ENCODE measurements at regions not wholly inside any gene's neighbourhood (a gene's known extent, or its start where the extent isn't known, plus 50 kb on each side); places are given as distances from the start of the nearest gene placed in this dataset.
A peak's percentile ranks its signal among the peaks of the same experiment; 100 is the strongest.
"Not testable (repeated sequence)": the region's sequence is repeated elsewhere in the genome, so short reads cannot be mapped to it uniquely, and the experiment has no call there.

GRCh38 chr4:167811958-167812357, 280.4 kb upstream of the ANXA10 start:
- TF ChIP-seq CTCF (IDR thresholded peaks at IDR 0.05) = no peak
- Mint-ChIP-seq H3K4me3 (no peak overlapping the region), H3K9me3 (peaks cover 12% of the 10 kb centered on the region), H3K27ac (no peak overlapping the region), H3K36me3 (ENCODE audit: low read depth) (no peaks in the 10 kb centered on the region), H3K4me1 (ENCODE audit: low read depth) (no peaks in the 10 kb centered on the region), H3K27me3 (ENCODE audit: insufficient read depth) (peaks cover 3% of the 10 kb centered on the region)
- DNase-seq = no peak

- no peak for DNase-seq
- H3K36me3 Mint-ChIP-seq (ENCODE audit: low read depth) = no peaks in the 10 kb centered on the region
- no peak for TF ChIP-seq CTCF (IDR thresholded peaks at IDR 0.05)
- H3K27ac Mint-ChIP-seq = no peak overlapping the region
- H3K9me3 Mint-ChIP-seq = no peaks in the 10 kb centered on the region
- H3K27me3 Mint-ChIP-seq (ENCODE audit: insufficient read depth) = peaks cover 3% of the 10 kb centered on the region
- peak overlapping the region; percentile 33; the same call in 1 of the 2 replicates for H3K4me3 Mint-ChIP-seq
- H3K4me1 Mint-ChIP-seq (ENCODE audit: low read depth) = no peaks in the 10 kb centered on the region; the same call in 1 of the 2 replicates
Observed at GRCh38 chr4:167826281-167826680, 266.1 kb upstream of the ANXA10 start.

DNA sequence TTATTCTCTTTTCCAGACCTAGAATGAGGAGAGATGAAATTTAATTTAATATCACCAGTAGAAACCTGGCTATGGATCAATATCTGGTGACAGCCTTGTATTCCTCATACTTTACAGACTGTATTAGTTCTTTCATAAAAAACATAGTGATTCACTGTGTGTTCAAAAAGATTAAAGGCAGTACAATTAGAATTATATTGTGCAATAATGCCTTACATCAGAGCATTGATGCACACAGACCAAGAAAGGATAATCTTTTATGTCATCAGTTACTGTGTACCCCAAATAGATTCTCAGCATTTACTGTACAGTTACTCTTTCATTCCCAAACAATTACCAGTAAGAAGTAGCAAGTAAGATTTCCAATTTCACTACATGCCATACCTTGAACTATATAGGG, 260.5 kb upstream of the ANXA10 start:
- no peak for DNase-seq
- Mint-ChIP-seq H3K36me3 (ENCODE audit: low read depth) (no peaks in the 10 kb centered on the region), H3K4me1 (ENCODE audit: low read depth) (no peaks in the 10 kb centered on the region), H3K27me3 (ENCODE audit: insufficient read depth) (no peaks in the 10 kb centered on the region), H3K4me3 (no peak overlapping the region), H3K27ac (no peak overlapping the region), H3K9me3 (no peaks in the 10 kb centered on the region)
- TF ChIP-seq CTCF (IDR thresholded peaks at IDR 0.05) = no peak

DNA sequence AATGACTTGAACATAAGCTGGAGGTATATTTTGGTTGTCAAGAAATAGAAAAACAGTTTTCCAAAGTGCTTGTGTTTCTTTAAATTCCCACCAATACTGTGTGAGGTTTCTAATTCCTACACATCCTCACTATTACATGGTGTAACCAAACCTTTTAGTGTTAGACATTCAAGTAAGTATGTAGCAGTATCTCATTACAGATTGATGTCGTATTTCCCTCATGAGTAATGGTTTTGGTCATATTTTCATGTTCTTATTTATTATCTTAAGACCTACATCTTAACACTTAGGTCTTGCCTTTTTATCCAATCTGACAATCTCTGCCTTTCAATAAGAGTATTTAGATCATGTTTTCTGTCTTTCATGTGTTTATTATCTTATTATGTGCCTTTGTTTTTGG, 253.7 kb upstream of the ANXA10 start:
- no peak overlapping the region for H3K4me3 Mint-ChIP-seq
- no peak for DNase-seq
- no peaks in the 10 kb centered on the region for H3K9me3 Mint-ChIP-seq
- H3K27me3 Mint-ChIP-seq (ENCODE audit: insufficient read depth) = peaks cover 3% of the 10 kb centered on the region; the same call in 1 of the 2 replicates
- H3K4me1 Mint-ChIP-seq (ENCODE audit: low read depth) = no peaks in the 10 kb centered on the region; the same call in 1 of the 2 replicates
- no peak for TF ChIP-seq CTCF (IDR thresholded peaks at IDR 0.05)
- H3K27ac Mint-ChIP-seq = no peak overlapping the region
- no peaks in the 10 kb centered on the region for H3K36me3 Mint-ChIP-seq (ENCODE audit: low read depth)

DNA sequence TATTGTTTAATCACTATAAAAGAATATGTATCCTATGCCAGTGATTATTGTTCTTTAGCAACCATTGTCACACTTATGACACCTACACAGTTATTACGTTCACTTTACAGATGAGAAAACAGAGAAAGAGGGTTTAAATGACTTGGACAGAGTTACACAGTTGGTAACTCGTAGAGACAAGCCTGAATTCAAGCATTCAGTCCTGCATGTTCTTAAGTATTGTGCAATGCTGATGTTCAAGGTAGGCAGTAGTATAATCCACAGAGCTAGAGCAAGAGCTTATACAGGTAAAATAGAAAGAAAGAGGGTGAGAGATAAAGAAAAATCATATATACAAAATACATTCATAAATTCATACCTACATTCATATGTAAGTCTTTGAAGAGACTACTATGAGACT, 249.8 kb upstream of the ANXA10 start:
- no peak overlapping the region for H3K27ac Mint-ChIP-seq
- peaks cover 3% of the 10 kb centered on the region; the same call in 1 of the 2 replicates for H3K27me3 Mint-ChIP-seq (ENCODE audit: insufficient read depth)
- H3K4me1 Mint-ChIP-seq (ENCODE audit: low read depth) = no peaks in the 10 kb centered on the region; the same call in 1 of the 2 replicates
- DNase-seq = no peak
- H3K4me3 Mint-ChIP-seq = no peak overlapping the region
- H3K36me3 Mint-ChIP-seq (ENCODE audit: low read depth) = no peaks in the 10 kb centered on the region
- no peak for TF ChIP-seq CTCF (IDR thresholded peaks at IDR 0.05)
- no peaks in the 10 kb centered on the region for H3K9me3 Mint-ChIP-seq

DNA sequence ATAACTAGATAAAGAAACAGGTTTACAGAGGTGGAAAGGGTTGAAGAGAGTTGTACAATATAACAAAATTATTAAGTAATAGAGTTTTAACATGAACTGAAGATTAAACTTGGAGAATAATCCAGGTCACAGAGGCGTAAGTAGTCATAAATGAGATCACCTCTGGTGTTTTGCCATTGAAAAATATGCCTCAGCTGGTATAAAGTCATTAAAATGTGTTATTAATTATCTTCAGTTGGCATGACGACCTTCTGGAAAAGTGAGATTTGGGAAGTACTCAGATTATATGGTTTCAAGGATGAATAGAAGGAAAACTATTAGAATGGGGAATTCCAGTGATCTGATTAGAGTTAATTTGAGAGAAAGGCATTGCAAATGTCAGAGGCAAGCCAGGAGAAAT, 237.5 kb upstream of the ANXA10 start:
- peaks cover 6% of the 10 kb centered on the region for H3K27me3 Mint-ChIP-seq (ENCODE audit: insufficient read depth)
- H3K9me3 Mint-ChIP-seq = no peaks in the 10 kb centered on the region
- DNase-seq = no peak
- no peak overlapping the region for H3K27ac Mint-ChIP-seq
- no peaks in the 10 kb centered on the region for H3K36me3 Mint-ChIP-seq (ENCODE audit: low read depth)
- H3K4me1 Mint-ChIP-seq (ENCODE audit: low read depth) = no peaks in the 10 kb centered on the region
- TF ChIP-seq CTCF (IDR thresholded peaks at IDR 0.05) = no peak
- no peak overlapping the region for H3K4me3 Mint-ChIP-seq

GRCh38 chr4:167858127-167858526, 234.2 kb upstream of the ANXA10 start:
- not testable (repeated sequence) for H3K27ac Mint-ChIP-seq; DNase-seq; H3K4me1 Mint-ChIP-seq (ENCODE audit: low read depth); H3K27me3 Mint-ChIP-seq (ENCODE audit: insufficient read depth); H3K36me3 Mint-ChIP-seq (ENCODE audit: low read depth); H3K4me3 Mint-ChIP-seq; H3K9me3 Mint-ChIP-seq

Data from HFFc6 (cell line).